Muscle of leg (tissue), 3 donors: ENCODE measurements at regions not wholly inside any gene's neighbourhood (a gene's known extent, or its start where the extent isn't known, plus 50 kb on each side); places are given as distances from the start of the nearest gene placed in this dataset.

ENCODE experiments used
- DNase-seq: peaks from one replicate; pipeline ENCODE4 v3.0.0; 2013
- H3K27ac ChIP-seq: one replicate; pipeline ENCODE4 v1.5.1; 2013; ENCODE audit warnings: mild to moderate bottlenecking, low read length, control low read depth
- H3K27me3 ChIP-seq: one replicate; pipeline ENCODE4 v1.6.1; 2013; ENCODE audit warnings: low read length; ENCODE audit not compliant: control insufficient read depth, insufficient read depth
- H3K36me3 ChIP-seq: one replicate; pipeline ENCODE4 v1.6.1; 2013; ENCODE audit warnings: low read length; ENCODE audit not compliant: control insufficient read depth, insufficient read depth
- H3K4me1 ChIP-seq: one replicate; pipeline ENCODE4 v1.6.1; 2013; ENCODE audit warnings: low read length; ENCODE audit not compliant: control insufficient read depth, insufficient read depth
- H3K4me3 ChIP-seq: one replicate; pipeline ENCODE4 v1.5.1; 2013; ENCODE audit warnings: low read length, control low read depth
- H3K9me3 ChIP-seq: replicated peaks from 2 replicates; pipeline ENCODE4 v1.6.1; 2013; ENCODE audit warnings: low read depth, low read length; ENCODE audit not compliant: control insufficient read depth
- WGBS: methylation state at CpG from one replicate; pipeline ENCODE4 v1.1.5; 2013; ENCODE audit warnings: missing lambda C conversion rate; ENCODE audit not compliant: insufficient coverage; 5-methylcytosine and 5-hydroxymethylcytosine counted together

- Histone ChIP-seq H3K9me3 (no peaks in the 10 kb centered on the region), H3K27ac (no peak overlapping the region), H3K36me3 (no peaks in the 10 kb centered on the region), H3K4me1 (no peaks in the 10 kb centered on the region), H3K27me3 (peaks cover 3% of the 10 kb centered on the region), H3K4me3 (no peak overlapping the region)
- DNase-seq = no peak
- 57% methylated on average over 1 of the region's 2 CpGs for WGBS
Measured at GRCh38 chr2:67872481-67872880, 190.3 kb downstream of the C1D start.

GRCh38 chr2:67873916-67874315 lies 188.9 kb downstream of the C1D start:
- no peaks in the 10 kb centered on the region for H3K9me3 ChIP-seq
- no peak for DNase-seq
- no peaks in the 10 kb centered on the region for H3K4me1 ChIP-seq
- H3K27ac ChIP-seq = no peak overlapping the region
- peaks cover 3% of the 10 kb centered on the region for H3K27me3 ChIP-seq
- H3K36me3 ChIP-seq = no peaks in the 10 kb centered on the region
- whole genome bisulfite sequencing = no CpG with 5 or more reads among the region's 3 CpGs
- H3K4me3 ChIP-seq = no peak overlapping the region

GRCh38 chr2:67876176-67876575 lies 186.6 kb downstream of the C1D start:
- peaks cover 5% of the 10 kb centered on the region for H3K4me1 ChIP-seq
- H3K27ac ChIP-seq = no peak overlapping the region
- 60% methylated on average over 1 of the region's 3 CpGs for WGBS
- H3K9me3 ChIP-seq = no peaks in the 10 kb centered on the region
- H3K36me3 ChIP-seq = no peaks in the 10 kb centered on the region
- no peak for DNase-seq
- peaks cover 3% of the 10 kb centered on the region for H3K27me3 ChIP-seq
- no peak overlapping the region for H3K4me3 ChIP-seq

- H3K4me1 ChIP-seq = peaks cover 8% of the 10 kb centered on the region
- H3K36me3 ChIP-seq = no peaks in the 10 kb centered on the region
- H3K4me3 ChIP-seq = no peak overlapping the region
- no peak overlapping the region for H3K27ac ChIP-seq
- no peak for DNase-seq
- no peaks in the 10 kb centered on the region for H3K27me3 ChIP-seq
- no peaks in the 10 kb centered on the region for H3K9me3 ChIP-seq
- WGBS = 70% methylated on average over 2 of the region's 3 CpGs
Measured at GRCh38 chr2:67877301-67877700, 185.5 kb downstream of the C1D start.

GRCh38 chr2:67878743-67879142 lies 184.1 kb downstream of the C1D start:
- DNase-seq = no peak
- no peaks in the 10 kb centered on the region for H3K36me3 ChIP-seq
- H3K27ac ChIP-seq = no peak overlapping the region
- H3K4me3 ChIP-seq = no peak overlapping the region
- no peaks in the 10 kb centered on the region for H3K9me3 ChIP-seq
- WGBS = 83% methylated on average over 1 of the region's 1 CpG
- H3K4me1 ChIP-seq = peaks cover 8% of the 10 kb centered on the region
- H3K27me3 ChIP-seq = no peaks in the 10 kb centered on the region

- H3K36me3 ChIP-seq = no peaks in the 10 kb centered on the region
- no peaks in the 10 kb centered on the region for H3K27me3 ChIP-seq
- H3K4me1 ChIP-seq = peaks cover 8% of the 10 kb centered on the region
- H3K27ac ChIP-seq = no peak overlapping the region
- DNase-seq = no peak
- H3K4me3 ChIP-seq = no peak overlapping the region
- H3K9me3 ChIP-seq = no peaks in the 10 kb centered on the region
- 78% methylated on average over 1 of the region's 4 CpGs for WGBS
Measured at GRCh38 chr2:67879586-67880290, 183.1 kb downstream of the C1D start.

GRCh38 chr2:67880291-67880761 lies 182.5 kb downstream of the C1D start:
- no peak overlapping the region for H3K27ac ChIP-seq
- H3K4me1 ChIP-seq = peaks cover 8% of the 10 kb centered on the region
- no peaks in the 10 kb centered on the region for H3K36me3 ChIP-seq
- no peaks in the 10 kb centered on the region for H3K27me3 ChIP-seq
- DNase-seq = peak; percentile 26
- H3K4me3 ChIP-seq = no peak overlapping the region
- WGBS = 35% methylated on average over 9 of the region's 10 CpGs
- H3K9me3 ChIP-seq = no peaks in the 10 kb centered on the region

GRCh38 chr2:67881816-67882215 lies 181.0 kb downstream of the C1D start:
- DNase-seq = peak; percentile 84
- Histone ChIP-seq H3K27ac (no peak overlapping the region), H3K9me3 (no peaks in the 10 kb centered on the region), H3K4me1 (peaks cover 8% of the 10 kb centered on the region), H3K27me3 (no peaks in the 10 kb centered on the region), H3K36me3 (no peaks in the 10 kb centered on the region), H3K4me3 (no peak overlapping the region)
- no CpG with 5 or more reads among the region's 4 CpGs for WGBS

- no peak overlapping the region for H3K27ac ChIP-seq
- no peaks in the 10 kb centered on the region for H3K36me3 ChIP-seq
- DNase-seq = no peak
- no CpG with 5 or more reads among the region's 3 CpGs for WGBS
- H3K4me3 ChIP-seq = no peak overlapping the region
- H3K9me3 ChIP-seq = no peaks in the 10 kb centered on the region
- no peaks in the 10 kb centered on the region for H3K27me3 ChIP-seq
- H3K4me1 ChIP-seq = peaks cover 8% of the 10 kb centered on the region
Measured at GRCh38 chr2:67883316-67884087, 179.3 kb downstream of the C1D start.

GRCh38 chr2:67888351-67889005 lies 174.3 kb downstream of the C1D start:
- no peak for DNase-seq
- Histone ChIP-seq H3K27ac (no peak overlapping the region), H3K27me3 (no peaks in the 10 kb centered on the region), H3K36me3 (no peaks in the 10 kb centered on the region), H3K9me3 (no peaks in the 10 kb centered on the region), H3K4me1 (no peaks in the 10 kb centered on the region), H3K4me3 (no peak overlapping the region)
